ENCODE measurements at regions not wholly inside any gene's neighbourhood (a gene's known extent, or its start where the extent isn't known, plus 50 kb on each side); places are given as distances from the start of the nearest gene placed in this dataset.

- no peak overlapping the region for H3K27ac ChIP-seq
- no peaks in the 10 kb centered on the region for H3K4me1 ChIP-seq (replicated peaks; ENCODE audit: insufficient read depth)
- no peaks in the 10 kb centered on the region for H4K20me1 ChIP-seq (ENCODE audit: insufficient read depth)
- no peak overlapping the region for H3K4me3 ChIP-seq
- no peaks in the 10 kb centered on the region for H3K27me3 ChIP-seq (ENCODE audit: insufficient read depth, low read depth)
- H3K36me3 ChIP-seq (ENCODE audit: low read depth), result no peaks in the 10 kb centered on the region
- BruUV-seq (replicated peaks), result no TSS peak
- H3K79me2 ChIP-seq (ENCODE audit: low read depth), result no peaks in the 10 kb centered on the region
- DNase-seq, result no peak
- H3F3A ChIP-seq (ENCODE audit: insufficient read depth, low read depth), result no peaks in the 10 kb centered on the region
- intact Hi-C loops (cut with micrococcal nuclease; ENCODE audit: unreplicated experiment), result no loop called here
- ChIA-PET CTCF (no interaction called here), POLR2A (ENCODE audit: unreplicated experiment) (no interaction called here)
- no peak for TF ChIP-seq CTCF (conservative IDR thresholded peaks at IDR 0.05)
- no peak for TF ChIP-seq EZH2 (IDR thresholded peaks at IDR 0.05; ENCODE audit: low read depth)
- no peak overlapping the region for H2AFZ ChIP-seq
- H3K4me2 ChIP-seq, result no peak overlapping the region
- H3K9me2 ChIP-seq (ENCODE audit: insufficient read depth), result no peaks in the 10 kb centered on the region
- H3K9me3 ChIP-seq (ENCODE audit: insufficient read depth, low read depth), result no peaks in the 10 kb centered on the region
These were observed 1195.9 kb upstream of the MAP3K7 start for GRCh38 chr6:91782802-91783201.

GRCh38 chr6:91781946-91782345, 1195.1 kb upstream of the MAP3K7 start:
- H3K4me2 ChIP-seq, result no peak overlapping the region
- H3K4me3 ChIP-seq, result no peak overlapping the region
- no peaks in the 10 kb centered on the region for H3K27me3 ChIP-seq (ENCODE audit: insufficient read depth, low read depth)
- TF ChIP-seq CTCF (conservative IDR thresholded peaks at IDR 0.05), result no peak
- H3K27ac ChIP-seq, result no peak overlapping the region
- no peaks in the 10 kb centered on the region for H3K4me1 ChIP-seq (replicated peaks; ENCODE audit: insufficient read depth)
- POLR2A ChIA-PET (ENCODE audit: unreplicated experiment), result no interaction called here
- no peak overlapping the region for H2AFZ ChIP-seq
- H3K9me2 ChIP-seq (ENCODE audit: insufficient read depth), result no peaks in the 10 kb centered on the region
- intact Hi-C loops (cut with micrococcal nuclease; ENCODE audit: unreplicated experiment), result no loop called here
- H3K9me3 ChIP-seq (ENCODE audit: insufficient read depth, low read depth), result no peaks in the 10 kb centered on the region
- H4K20me1 ChIP-seq (ENCODE audit: insufficient read depth), result no peaks in the 10 kb centered on the region
- no peaks in the 10 kb centered on the region for H3K36me3 ChIP-seq (ENCODE audit: low read depth)
- no peaks in the 10 kb centered on the region for H3K79me2 ChIP-seq (ENCODE audit: low read depth)
- no TSS peak for BruUV-seq (replicated peaks)
- DNase-seq, result no peak
- CTCF ChIA-PET, result no interaction called here
- H3F3A ChIP-seq (ENCODE audit: insufficient read depth, low read depth), result no peaks in the 10 kb centered on the region

- intact Hi-C loops (cut with micrococcal nuclease; ENCODE audit: unreplicated experiment), result no loop called here
- H3K9me2 ChIP-seq (ENCODE audit: insufficient read depth), result no peaks in the 10 kb centered on the region
- H3K9me3 ChIP-seq (ENCODE audit: insufficient read depth, low read depth), result no peaks in the 10 kb centered on the region
- no peaks in the 10 kb centered on the region for H3F3A ChIP-seq (ENCODE audit: insufficient read depth, low read depth)
- H3K79me2 ChIP-seq (ENCODE audit: low read depth), result no peaks in the 10 kb centered on the region
- H3K27ac ChIP-seq, result no peak overlapping the region
- H3K4me3 ChIP-seq, result no peak overlapping the region
- no peak overlapping the region for H2AFZ ChIP-seq
- H3K4me2 ChIP-seq, result no peak overlapping the region
- TF ChIP-seq EZH2 (IDR thresholded peaks at IDR 0.05; ENCODE audit: low read depth) (no peak), CTCF (conservative IDR thresholded peaks at IDR 0.05) (no peak)
- no peaks in the 10 kb centered on the region for H4K20me1 ChIP-seq (ENCODE audit: insufficient read depth)
- H3K27me3 ChIP-seq (ENCODE audit: insufficient read depth, low read depth), result no peaks in the 10 kb centered on the region
- no TSS peak for BruUV-seq (replicated peaks)
- no peaks in the 10 kb centered on the region for H3K36me3 ChIP-seq (ENCODE audit: low read depth)
- no peaks in the 10 kb centered on the region for H3K4me1 ChIP-seq (replicated peaks; ENCODE audit: insufficient read depth)
- POLR2A ChIA-PET (ENCODE audit: unreplicated experiment), result no interaction called here
- CTCF ChIA-PET, result no interaction called here
- DNase-seq, result no peak
These were observed 1193.4 kb upstream of the MAP3K7 start for GRCh38 chr6:91780270-91780669.
